ENCODE measurements at regions not wholly inside any gene's neighbourhood (a gene's known extent, or its start where the extent isn't known, plus 50 kb on each side); places are given as distances from the start of the nearest gene placed in this dataset.

GRCh38 chr5:63230754-63231153 is 652.1 kb downstream of the LRRC70 start:
- no peaks in the 10 kb centered on the region for H3K9me2 ChIP-seq (ENCODE audit: insufficient read depth, low read length)
- TF ChIP-seq SMC3 (conservative IDR thresholded peaks at IDR 0.05; ENCODE audit: poor library complexity) (no peak), POLR2AphosphoS5 (IDR thresholded peaks at IDR 0.05) (no peak), EP300 (conservative IDR thresholded peaks at IDR 0.05; ENCODE audit: poor library complexity, severe bottlenecking) (no peak), EZH2 (IDR thresholded peaks at IDR 0.05; ENCODE audit: borderline replicate concordance, insufficient read depth, low read length, poor library complexity, severe bottlenecking) (no peak), RAD21 (conservative IDR thresholded peaks at IDR 0.05) (no peak), TAF1 (IDR thresholded peaks at IDR 0.05; ENCODE audit: low read depth) (no peak), CTCF (IDR thresholded peaks at IDR 0.05; ENCODE audit: poor library complexity, severe bottlenecking) (no peak), REST (IDR thresholded peaks at IDR 0.05; ENCODE audit: borderline replicate concordance) (no peak), MXI1 (conservative IDR thresholded peaks at IDR 0.05; ENCODE audit: poor library complexity, severe bottlenecking) (no peak)
- no peaks in the 10 kb centered on the region for H3K27me3 ChIP-seq (ENCODE audit: insufficient read depth, low read depth, low read length)
- H3K9me3 ChIP-seq (ENCODE audit: low read length) = no peaks in the 10 kb centered on the region
- no peaks in the 10 kb centered on the region for H3F3A ChIP-seq (ENCODE audit: insufficient read depth, low read length, poor library complexity, severe bottlenecking)
- H3K4me2 ChIP-seq (ENCODE audit: low read length) = no peak overlapping the region
- no peaks in the 10 kb centered on the region for H4K20me1 ChIP-seq (ENCODE audit: insufficient read depth)
- H3K9ac ChIP-seq (ENCODE audit: low read length) = no peak overlapping the region
- H3K27ac ChIP-seq (ENCODE audit: low read length) = no peak overlapping the region
- H3K79me2 ChIP-seq (replicated peaks; ENCODE audit: insufficient read depth, low read length) = no peaks in the 10 kb centered on the region
- H2AFZ ChIP-seq (ENCODE audit: low read depth, low read length) = no peak overlapping the region
- no peaks in the 10 kb centered on the region for H3K36me3 ChIP-seq (ENCODE audit: insufficient read depth, low read length)
- no peak overlapping the region for H3K4me3 ChIP-seq (ENCODE audit: low read length)

GRCh38 chr5:63228154-63228553 is 649.5 kb downstream of the LRRC70 start:
- H3K27me3 ChIP-seq (ENCODE audit: insufficient read depth, low read depth, low read length) = no peaks in the 10 kb centered on the region
- H3K9ac ChIP-seq (ENCODE audit: low read length) = no peak overlapping the region
- no peaks in the 10 kb centered on the region for H4K20me1 ChIP-seq (ENCODE audit: insufficient read depth)
- H3K36me3 ChIP-seq (ENCODE audit: insufficient read depth, low read length) = no peaks in the 10 kb centered on the region
- TF ChIP-seq SMC3 (conservative IDR thresholded peaks at IDR 0.05; ENCODE audit: poor library complexity) (no peak), REST (IDR thresholded peaks at IDR 0.05; ENCODE audit: borderline replicate concordance) (no peak), EP300 (conservative IDR thresholded peaks at IDR 0.05; ENCODE audit: poor library complexity, severe bottlenecking) (no peak), EZH2 (IDR thresholded peaks at IDR 0.05; ENCODE audit: borderline replicate concordance, insufficient read depth, low read length, poor library complexity, severe bottlenecking) (no peak), CTCF (IDR thresholded peaks at IDR 0.05; ENCODE audit: poor library complexity, severe bottlenecking) (no peak), POLR2AphosphoS5 (IDR thresholded peaks at IDR 0.05) (no peak), RAD21 (conservative IDR thresholded peaks at IDR 0.05) (no peak), TAF1 (IDR thresholded peaks at IDR 0.05; ENCODE audit: low read depth) (no peak), MXI1 (conservative IDR thresholded peaks at IDR 0.05; ENCODE audit: poor library complexity, severe bottlenecking) (no peak)
- no peak overlapping the region for H3K4me3 ChIP-seq (ENCODE audit: low read length)
- no peaks in the 10 kb centered on the region for H3K9me3 ChIP-seq (ENCODE audit: low read length)
- H3K4me2 ChIP-seq (ENCODE audit: low read length) = no peak overlapping the region
- H3K9me2 ChIP-seq (ENCODE audit: insufficient read depth, low read length) = no peaks in the 10 kb centered on the region
- no peak overlapping the region for H2AFZ ChIP-seq (ENCODE audit: low read depth, low read length)
- H3K27ac ChIP-seq (ENCODE audit: low read length) = no peak overlapping the region
- H3K79me2 ChIP-seq (replicated peaks; ENCODE audit: insufficient read depth, low read length) = no peaks in the 10 kb centered on the region
- no peaks in the 10 kb centered on the region for H3F3A ChIP-seq (ENCODE audit: insufficient read depth, low read length, poor library complexity, severe bottlenecking)
